NCI-H748 (cell line): ENCODE measurements at regions not wholly inside any gene's neighbourhood (a gene's known extent, or its start where the extent isn't known, plus 50 kb on each side); places are given as distances from the start of the nearest gene placed in this dataset.

Experiments used
- DNase-seq: peaks from one replicate; lab custom pipeline; 2025; ENCODE audit not compliant: unreplicated experiment; lab: John Stamatoyannopoulos, UW

DNA sequence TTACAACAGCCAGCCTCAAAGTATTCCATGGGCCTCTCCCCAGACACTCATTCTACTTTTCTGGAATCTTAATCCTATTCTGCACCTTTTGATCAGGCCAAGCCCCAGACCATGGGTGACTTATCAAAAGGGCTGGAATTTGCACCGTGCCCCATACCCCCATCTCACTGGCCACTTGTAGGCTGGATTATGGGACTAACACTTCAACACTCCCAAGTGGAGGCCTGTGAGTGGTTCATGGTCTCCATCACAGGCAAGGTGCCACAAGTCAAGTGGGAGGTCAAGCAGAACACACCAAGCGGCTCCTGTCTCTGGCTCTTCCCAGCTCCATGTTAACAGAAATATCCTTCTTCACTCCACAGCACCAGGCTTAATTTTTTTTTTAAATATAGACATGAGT lies 212.3 kb upstream of the HEY2 start:
- no peak for DNase-seq

DNA sequence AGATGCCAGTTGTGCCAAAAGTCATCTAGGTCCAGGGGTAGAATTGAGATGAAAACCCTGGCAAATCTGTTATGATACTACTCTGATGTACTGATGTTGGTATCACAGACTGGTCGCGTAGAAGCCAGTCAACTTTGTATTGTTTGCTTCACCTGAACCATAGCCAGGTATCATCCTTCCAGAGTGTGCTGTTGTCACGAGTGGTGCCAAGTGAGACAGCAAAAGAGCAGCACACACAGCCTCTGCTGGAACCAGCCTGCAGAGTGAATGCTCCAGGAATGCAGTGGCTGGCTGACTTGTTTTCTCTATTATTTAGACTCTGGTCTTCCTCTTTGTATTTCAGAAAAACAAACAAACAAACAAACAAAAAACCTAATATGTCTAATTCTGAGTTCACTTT lies 209.5 kb upstream of the HEY2 start:
- no peak for DNase-seq

DNA sequence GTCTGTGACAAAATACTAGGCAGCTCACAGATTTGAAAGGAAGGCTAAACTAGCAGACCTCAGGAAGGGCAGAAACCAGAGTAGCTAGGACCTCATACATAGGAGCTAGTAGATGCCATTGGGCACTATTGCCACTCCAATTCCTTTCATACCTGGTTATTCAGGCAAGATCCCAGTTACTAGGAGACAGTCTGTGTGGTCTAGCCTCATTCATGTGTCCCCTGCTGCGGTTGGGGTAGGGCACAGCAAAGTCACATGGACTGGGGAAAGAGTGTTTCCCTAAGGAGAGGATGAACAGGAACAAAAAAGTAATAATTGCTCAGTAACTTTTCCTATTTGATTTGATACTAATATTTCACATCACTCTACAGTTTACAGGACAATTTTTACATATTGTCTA lies 204.6 kb upstream of the HEY2 start:
- peak; percentile 24 for DNase-seq

DNA sequence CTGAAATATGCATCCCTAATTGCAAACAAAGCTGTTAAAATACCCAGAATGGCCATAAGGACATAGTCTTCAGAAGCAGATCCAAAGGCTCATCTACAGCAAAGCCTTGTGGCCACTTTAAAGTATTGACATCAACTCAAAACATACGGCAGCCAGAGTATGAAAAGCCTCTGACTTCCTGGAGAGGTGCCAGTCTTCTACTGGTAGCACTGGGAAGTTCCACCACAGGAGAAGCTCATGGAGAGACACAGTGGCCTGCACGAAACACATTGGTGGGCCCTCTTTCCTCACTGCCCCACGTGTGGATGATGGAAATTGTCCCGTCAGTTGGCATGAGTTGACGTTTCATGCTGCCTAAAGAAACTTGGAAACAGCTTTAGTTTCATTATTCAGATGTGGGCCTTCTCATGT lies 202.6 kb upstream of the HEY2 start:
- no peak for DNase-seq

DNA sequence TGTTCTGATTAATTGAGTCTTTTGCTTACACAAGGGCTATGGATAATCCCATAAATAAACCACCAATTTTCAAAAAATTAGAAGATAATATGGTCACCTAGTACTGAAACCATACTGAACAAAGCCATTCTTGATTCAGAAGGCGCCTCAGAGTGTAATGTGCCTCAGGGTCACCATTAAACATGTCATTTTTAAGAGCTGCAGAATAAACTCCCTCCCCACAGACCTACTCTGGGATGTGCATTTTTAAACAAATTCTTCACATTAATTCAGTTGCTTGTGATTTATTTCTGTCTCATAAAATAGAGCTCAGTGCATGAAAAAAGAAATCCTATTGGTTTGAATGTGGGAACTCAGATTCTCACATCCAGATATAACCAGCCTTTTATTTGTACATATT lies 202.1 kb upstream of the HEY2 start:
- no peak for DNase-seq

DNA sequence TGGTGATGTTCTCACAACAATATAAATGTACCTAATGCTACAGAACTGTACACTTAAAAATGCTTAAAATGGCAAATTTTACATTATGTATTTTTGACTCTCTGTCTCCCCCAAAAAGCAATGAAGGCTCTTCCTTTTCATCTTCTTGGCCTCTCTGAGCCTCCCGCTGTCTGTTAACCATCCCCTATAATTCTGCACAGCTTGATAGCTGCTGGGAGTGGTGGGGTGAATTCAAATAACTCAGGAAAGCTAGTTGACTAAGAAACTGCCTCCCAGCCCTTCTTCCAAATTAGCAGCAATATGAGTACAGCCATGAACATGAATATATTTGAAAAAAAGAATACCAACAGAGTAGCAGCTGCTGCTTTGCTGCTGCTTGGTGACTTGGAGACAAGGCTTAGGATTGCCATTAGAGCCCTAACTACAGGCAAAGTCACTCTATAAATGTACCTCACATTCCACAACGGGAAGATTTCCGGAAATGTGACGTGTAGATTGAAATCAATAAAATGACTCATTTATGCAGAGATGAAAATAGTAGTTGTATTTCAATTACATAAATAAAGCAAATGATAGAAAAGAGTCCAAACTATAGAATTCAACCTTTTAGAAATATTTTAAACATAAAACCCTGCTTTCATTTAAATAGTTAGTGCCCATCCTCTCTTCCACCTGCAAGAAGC lies 200.1 kb upstream of the HEY2 start:
- DNase-seq = no peak

DNA sequence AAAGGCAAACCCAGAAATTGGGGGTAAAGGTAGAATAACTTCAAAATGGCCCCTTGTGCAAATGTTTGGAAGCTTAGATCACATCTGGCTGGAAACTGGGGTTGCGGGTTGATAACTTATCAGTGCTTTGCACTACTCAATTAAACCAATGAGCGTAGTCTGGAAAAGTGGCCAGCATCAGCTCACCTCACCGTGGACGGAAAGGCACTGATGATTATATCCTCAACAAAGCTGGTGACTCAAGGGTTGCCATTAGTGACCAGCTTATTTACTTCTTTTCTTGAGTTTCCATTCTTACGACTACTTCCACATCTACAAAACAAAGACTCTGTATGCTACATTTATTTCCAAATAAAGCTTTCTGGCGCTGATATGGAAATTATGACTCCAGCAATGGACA lies 198.5 kb upstream of the HEY2 start:
- DNase-seq = no peak

DNA sequence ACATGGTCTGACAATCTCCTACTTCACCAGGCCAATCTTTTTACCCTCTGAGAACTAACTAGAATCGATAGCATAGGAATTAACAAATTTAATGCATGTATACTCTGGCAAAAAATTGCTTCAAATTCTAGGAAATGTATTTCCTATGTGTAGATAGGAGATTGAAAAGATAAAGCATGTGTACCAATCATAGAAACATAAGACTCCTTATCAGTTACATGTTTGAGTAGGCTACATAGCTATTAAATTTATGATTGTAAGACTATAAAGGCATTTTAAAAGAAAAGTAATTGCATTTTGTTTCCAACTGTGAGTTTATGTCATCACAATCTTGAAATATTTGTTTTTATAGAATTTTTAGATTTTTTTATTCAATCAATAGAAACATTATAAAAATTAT lies 196.6 kb upstream of the HEY2 start:
- no peak for DNase-seq

DNA sequence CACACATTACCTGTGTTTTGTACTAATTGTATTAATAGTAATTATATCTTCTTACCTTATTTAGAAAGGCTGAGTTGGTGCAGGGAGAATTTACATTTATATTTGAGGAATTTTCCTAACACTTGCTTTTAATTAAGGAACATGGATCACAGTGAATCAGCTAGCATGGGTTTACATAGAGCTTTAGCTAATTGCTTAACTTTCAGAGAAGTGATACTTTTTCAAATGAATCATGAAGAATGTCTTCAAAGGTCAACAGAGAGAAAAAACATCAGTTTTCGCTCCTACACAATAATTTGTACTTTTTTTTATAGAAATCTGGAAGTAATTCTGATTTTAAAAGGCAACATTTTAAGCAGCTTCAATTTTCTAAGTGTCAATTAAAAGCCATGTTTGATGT lies 195.0 kb upstream of the HEY2 start:
- no peak for DNase-seq

DNA sequence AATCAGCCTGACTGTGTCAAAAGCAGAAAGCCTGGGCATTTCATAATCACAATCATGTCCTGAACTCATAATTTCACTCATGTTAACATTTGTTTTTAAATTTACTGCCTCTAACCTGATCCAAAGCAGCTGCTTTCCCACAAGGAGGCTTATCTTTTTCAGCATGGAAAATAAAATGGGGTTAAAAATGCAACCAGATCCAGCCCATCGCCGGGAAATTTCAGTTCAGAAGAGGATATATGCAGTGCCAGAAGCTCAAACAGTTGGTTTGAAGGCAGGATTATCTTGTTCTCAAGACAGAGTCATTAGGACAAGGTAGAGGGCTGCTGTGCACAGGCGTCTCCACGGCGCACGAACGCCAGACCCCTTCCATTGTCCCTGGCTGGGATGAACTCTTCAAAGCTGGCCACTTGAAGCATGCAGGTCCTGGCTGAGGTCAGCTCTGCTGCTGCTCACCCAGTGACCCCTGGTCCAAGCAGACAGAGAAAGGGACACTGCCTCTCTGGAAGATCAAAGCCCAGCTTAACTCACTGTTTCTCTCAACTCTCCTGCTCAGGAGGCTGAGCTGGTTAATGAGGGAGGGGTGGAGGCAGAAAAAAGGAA lies 191.1 kb upstream of the HEY2 start:
- no peak for DNase-seq

DNA sequence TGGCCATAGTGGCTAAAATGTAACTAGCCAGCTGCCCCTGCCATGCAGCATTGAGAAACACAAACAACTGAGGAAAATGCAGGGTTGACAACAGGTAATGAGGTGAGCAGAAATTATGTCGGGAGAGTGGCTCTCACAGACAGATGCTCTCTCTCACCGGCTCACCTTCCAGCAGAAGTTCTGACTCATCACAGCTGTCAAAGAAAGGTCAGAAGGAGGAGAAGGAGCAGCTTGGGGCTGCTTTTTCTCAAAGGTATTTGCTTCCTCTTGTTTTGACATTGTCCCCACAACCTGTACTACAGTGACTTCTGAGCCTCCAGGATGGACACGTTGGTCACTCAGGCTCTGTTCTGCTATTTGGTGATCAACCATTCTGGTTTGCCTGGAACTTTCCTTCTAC lies 190.5 kb upstream of the HEY2 start:
- no peak for DNase-seq

DNA sequence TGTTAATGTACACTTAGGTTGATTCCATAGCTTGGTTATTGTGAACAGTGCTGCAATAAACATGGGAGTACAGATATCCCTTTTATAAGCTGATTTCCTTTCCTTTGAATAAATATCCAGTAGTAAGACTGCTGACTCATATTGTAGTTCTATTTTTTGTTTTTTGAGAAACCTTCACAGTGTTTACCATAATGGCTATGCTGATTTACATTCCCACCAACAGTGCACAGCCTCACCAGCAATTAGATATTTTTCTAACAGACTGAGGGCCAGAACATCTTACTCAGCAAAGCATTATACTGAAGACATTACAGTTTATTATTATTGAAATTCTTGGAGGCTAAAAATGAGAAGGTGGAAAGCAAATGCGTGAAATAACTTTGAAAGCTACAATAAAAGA lies 187.3 kb upstream of the HEY2 start:
- DNase-seq = no peak

DNA sequence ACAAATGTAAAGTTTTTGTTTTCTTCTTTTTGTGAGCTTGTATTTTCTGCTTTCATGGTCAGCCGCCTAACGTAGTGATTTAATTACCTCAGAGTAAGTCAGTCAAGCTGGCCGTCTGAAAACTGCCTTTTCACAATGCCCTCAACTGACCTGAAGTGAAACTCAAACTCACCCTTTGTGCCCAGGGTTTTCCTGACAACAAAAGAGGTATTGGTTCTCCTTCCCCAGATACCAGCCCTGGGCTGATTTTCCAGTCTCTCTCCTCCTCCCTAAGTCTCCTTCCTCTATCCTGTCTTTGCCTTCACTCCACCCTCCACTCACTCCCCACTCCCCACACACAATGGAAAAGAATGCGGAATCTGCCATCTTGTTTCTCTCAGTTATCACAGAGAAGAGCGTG lies 184.5 kb upstream of the HEY2 start:
- no peak for DNase-seq

DNA sequence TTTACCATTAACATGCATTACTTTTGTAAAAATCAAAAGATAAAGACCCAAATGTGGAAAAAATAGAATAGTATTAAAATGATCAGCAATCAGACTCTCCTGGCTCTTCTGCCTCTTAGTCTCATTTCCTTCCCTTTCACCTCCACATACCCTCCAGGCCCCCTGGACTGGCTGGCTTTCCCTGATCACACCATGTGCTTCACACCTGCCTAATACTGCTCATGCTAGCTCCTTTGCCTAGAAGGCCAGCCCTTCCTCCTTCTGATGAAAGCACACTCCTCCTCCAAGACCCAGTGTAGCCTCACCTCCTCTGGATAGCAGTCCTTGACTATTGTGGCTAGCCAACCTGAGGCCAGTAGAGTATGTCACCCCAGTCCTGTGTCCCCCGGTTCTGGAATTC lies 182.0 kb upstream of the HEY2 start:
- no peak for DNase-seq

DNA sequence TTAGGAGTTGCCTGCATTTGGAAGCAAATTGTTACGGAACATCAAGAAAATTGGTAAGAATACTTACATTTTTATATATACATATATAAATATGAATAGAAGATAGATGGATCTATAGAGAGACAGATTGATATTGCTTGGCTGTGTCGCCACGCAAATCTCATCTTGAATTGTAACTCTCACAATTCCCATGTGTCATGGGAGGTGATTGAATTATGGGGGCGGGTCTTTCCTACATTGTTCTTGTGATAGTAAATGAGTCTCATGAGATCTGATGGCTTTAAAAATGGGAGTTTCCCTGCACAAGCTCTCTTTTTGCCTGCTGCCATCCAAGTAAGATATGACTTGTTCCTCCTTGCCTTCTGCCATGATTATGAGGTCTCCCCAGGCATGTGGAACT lies 180.8 kb upstream of the HEY2 start:
- no peak for DNase-seq

DNA sequence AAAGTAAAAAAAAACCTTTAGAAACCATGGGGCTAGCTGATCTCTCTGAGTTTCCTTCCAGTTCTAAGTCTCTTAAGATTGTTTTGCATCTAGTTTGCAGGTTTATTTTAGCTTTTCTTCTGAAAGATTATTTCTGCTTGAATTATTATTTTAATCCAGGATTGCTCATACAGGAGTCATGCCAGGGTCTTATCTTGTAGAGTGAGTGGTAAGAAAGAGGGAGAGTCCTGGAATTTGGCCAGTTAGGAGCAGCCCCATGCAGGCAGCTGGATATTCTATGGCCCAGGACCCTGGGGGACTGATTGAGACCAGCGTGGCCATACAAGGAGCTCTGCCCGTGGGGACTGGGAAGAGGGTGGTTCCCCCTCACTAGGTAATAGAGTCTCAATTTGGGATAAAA lies 178.9 kb upstream of the HEY2 start:
- no peak for DNase-seq

DNA sequence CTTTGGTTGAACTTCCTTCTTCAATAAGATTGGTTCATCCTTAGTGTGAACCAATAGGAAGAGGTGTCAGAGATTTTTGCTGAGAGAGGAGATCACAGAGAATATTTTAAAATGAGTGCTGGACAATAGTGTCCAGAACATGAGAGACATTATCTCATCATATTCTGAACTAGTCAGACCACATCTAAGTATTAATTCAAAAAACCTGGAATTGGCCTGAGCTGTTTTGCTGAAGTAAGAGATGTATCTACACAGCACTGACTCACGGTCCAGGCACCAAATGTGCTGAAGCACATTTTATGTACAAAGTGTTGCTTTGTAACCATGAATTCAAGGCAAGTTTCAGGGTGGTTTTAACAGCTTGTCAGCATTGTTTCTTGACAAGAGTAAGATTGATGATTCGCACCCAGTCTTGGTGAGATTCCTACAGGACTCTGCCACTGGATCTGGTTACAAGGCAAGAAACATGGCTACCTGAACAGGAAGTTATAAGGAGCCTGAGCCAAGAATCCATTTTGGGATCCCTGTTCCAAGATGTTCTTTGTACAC lies 178.2 kb upstream of the HEY2 start:
- no peak for DNase-seq

DNA sequence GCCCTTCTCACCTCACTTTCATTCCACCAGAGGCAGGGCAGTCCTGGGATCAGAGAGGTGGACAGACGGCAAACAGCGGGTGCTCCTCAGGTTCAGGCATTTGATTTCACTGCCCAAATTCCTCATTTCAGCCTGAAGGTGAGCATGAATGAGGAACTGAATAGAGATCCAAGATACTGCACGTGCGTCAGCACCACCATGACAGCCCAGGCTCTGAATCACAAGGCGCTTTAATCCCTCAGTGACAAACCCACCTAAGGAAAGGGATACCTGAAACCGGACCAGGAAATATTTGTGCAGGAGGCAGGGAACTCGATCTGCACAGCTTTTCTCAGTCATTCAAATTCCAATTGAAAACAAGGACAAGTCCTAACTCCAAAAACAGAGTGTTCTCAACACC lies 174.8 kb upstream of the HEY2 start:
- no peak for DNase-seq

DNA sequence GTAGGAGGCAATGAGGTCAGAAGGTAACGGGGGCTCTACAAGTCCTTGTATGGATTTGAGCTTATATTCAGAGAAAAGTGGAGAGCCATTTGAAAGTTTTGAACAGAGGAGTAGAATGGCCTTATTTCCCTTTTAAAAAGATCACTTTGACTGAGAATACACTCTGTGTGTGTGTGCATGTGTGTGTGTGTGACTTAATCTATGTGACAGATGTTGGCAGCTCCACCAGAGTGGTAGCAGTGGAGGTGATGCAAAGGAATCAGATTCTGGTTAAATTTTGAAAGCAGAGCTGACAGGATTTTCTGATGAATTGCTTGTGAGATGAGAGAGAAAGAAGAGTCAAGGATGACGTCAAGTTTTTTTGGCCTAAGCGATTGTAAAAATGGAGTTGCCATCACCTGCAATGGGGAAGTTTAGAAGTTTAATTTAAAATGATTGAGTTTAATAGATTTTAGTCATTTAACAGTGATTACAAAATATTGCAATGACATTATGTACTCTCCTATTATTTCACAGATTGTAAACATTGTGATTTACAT lies 172.2 kb upstream of the HEY2 start:
- DNase-seq = no peak

DNA sequence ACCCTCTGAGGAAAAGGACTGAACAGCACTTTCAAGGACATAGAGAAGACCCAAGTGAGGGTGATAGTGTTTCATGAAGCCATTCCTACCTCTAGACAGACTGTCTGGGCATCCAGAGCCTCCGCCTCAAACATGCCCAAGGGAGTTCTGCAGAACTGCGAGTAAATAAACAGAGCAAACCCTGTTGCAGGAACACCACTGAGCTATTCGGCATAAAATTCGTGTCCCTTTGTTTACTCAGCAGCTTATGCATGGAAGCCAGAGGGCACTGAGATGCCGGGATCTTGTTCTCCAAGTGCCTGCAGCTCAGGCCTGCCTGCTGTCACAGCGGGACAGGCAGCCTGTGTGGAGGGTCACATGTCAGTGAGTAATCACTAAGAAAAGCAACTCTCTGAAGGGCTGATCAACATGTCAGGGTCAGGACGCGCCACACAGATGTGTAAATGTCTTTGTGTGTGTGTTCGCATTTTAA lies 164.9 kb upstream of the HEY2 start:
- DNase-seq = peak; percentile 74

DNA sequence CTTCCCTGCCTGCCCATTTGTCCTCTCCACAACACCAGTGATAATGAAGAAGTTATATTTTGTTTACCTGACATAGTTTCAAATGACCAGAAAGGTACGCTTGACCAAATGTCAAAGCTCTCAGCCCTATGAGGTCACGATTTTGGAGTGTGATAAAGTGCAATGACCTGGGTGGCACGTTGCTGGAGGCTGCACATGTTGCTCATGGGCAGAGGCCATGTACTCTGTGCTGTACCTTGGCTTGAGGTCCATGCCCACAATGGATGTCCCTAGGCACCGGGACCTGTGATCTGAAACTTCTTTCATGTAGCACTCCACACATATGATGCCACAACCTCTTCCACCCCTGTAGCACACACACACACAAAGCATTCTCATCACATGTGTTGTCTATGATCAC lies 164.0 kb upstream of the HEY2 start:
- no peak for DNase-seq

DNA sequence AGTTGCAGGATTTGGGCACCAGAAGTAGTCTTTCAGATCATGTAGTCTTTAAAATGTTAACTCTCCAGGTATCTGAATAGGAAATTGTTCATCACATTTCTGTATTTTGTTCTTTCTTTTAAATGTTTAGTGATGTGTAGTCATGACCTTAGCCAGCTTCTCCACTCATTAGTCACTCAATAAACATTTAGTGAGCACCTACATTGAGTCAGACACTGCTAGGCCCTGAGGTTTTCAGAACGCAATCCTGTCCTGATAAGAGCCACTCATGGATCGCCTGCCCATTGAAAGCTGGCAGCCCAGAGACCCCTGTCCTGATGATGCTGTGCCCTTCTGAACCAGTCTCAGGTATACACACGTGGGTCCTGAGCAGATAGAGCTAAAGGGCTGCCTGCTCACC lies 163.4 kb upstream of the HEY2 start:
- DNase-seq = no peak

DNA sequence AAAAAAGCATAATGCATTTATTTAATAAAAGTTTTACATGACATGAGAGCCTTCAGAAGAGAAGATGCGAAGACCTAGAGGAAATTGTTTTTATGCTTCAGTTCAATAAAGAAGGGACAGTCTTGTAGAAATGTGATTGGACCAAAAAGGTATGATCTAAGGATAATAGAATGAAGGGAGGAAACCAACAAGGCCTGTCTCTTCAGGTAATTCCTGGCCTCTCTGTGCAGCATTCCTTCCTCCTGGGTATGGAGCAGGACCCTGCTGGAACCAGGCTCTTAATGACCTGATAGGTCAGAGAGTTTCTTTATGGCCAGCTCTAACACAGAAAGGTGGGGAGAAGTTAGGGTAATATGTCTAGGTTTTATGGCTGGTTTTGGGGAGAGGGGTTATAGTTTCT lies 162.8 kb upstream of the HEY2 start:
- DNase-seq = no peak
